HG02763 (cell line): ENCODE measurements at regions not wholly inside any gene's neighbourhood (a gene's known extent, or its start where the extent isn't known, plus 50 kb on each side); places are given as distances from the start of the nearest gene placed in this dataset.

Source experiments
- ATAC-seq: cut with Tn5 transposase; IDR thresholded peaks from one replicate; pipeline ENCODE4 v1.9.1; 2021; ENCODE audit warnings: mild to moderate bottlenecking, moderate library complexity; ENCODE audit not compliant: unreplicated experiment

GRCh38 chr18:37742436-37742835 is 176.8 kb upstream of the CELF4 start:
- ATAC-seq = no peak

GRCh38 chr18:37741032-37741623 is 175.5 kb upstream of the CELF4 start:
- no peak for ATAC-seq

- no peak for ATAC-seq
Observed at GRCh38 chr18:37734406-37734805, 168.8 kb upstream of the CELF4 start.

- ATAC-seq = no peak
Observed at GRCh38 chr18:37729716-37730115, 164.1 kb upstream of the CELF4 start.

- no peak for ATAC-seq
Observed at GRCh38 chr18:37724206-37724605, 158.6 kb upstream of the CELF4 start.

- ATAC-seq = no peak
Observed at GRCh38 chr18:37721544-37722522, 156.2 kb upstream of the CELF4 start.

- no peak for ATAC-seq
Observed at GRCh38 chr18:37720663-37721062, 155.1 kb upstream of the CELF4 start.

GRCh38 chr18:37717656-37718055 is 152.1 kb upstream of the CELF4 start:
- ATAC-seq = no peak

- ATAC-seq = no peak
Observed at GRCh38 chr18:37717098-37717497, 151.5 kb upstream of the CELF4 start.

- no peak for ATAC-seq
Observed at GRCh38 chr18:37716106-37716735, 150.6 kb upstream of the CELF4 start.

- ATAC-seq = no peak
Observed at GRCh38 chr18:37714691-37715090, 149.1 kb upstream of the CELF4 start.

- no peak for ATAC-seq
Observed at GRCh38 chr18:37712776-37713175, 147.2 kb upstream of the CELF4 start.

GRCh38 chr18:37711766-37712505 is 146.3 kb upstream of the CELF4 start:
- no peak for ATAC-seq

GRCh38 chr18:37710726-37711125 is 145.1 kb upstream of the CELF4 start:
- no peak for ATAC-seq

- no peak for ATAC-seq
Observed at GRCh38 chr18:37709740-37710139, 144.1 kb upstream of the CELF4 start.

GRCh38 chr18:37705016-37705415 is 139.4 kb upstream of the CELF4 start:
- no peak for ATAC-seq

- ATAC-seq = no peak
Observed at GRCh38 chr18:37702841-37703240, 137.2 kb upstream of the CELF4 start.

GRCh38 chr18:37701967-37702366 is 136.4 kb upstream of the CELF4 start:
- no peak for ATAC-seq

GRCh38 chr18:37698508-37699040 is 133.0 kb upstream of the CELF4 start:
- ATAC-seq = no peak

GRCh38 chr18:37694516-37694915 is 128.9 kb upstream of the CELF4 start:
- ATAC-seq = no peak

GRCh38 chr18:37691162-37691561 is 125.6 kb upstream of the CELF4 start:
- ATAC-seq = no peak
